Mucosa of rectum (tissue), 2 donors: ENCODE measurements at regions not wholly inside any gene's neighbourhood (a gene's known extent, or its start where the extent isn't known, plus 50 kb on each side); places are given as distances from the start of the nearest gene placed in this dataset.

Source experiments
- H3K27ac ChIP-seq, 2 donors: one replicate each; pipeline ENCODE4 v1.7.0; 2013; ENCODE audit warnings: inconsistent platforms in 2 of 2, low read depth in 2 of 2, low read length in 2 of 2
- H3K27me3 ChIP-seq, 2 donors: one replicate each; pipeline ENCODE4 v1.7.0; 2013; ENCODE audit warnings: low read length in 2 of 2; ENCODE audit not compliant: control insufficient read depth in 2 of 2, insufficient read depth in 2 of 2
- H3K36me3 ChIP-seq, 2 donors: one replicate each; pipeline ENCODE4 v1.7.0; 2013; ENCODE audit warnings: low read length in 2 of 2; ENCODE audit not compliant: control insufficient read depth in 2 of 2, insufficient read depth in 2 of 2
- H3K4me1 ChIP-seq, 2 donors: one replicate each; pipeline ENCODE4 v1.7.0; 2013; ENCODE audit warnings: low read length in 2 of 2, mild to moderate bottlenecking in 1 of 2; ENCODE audit not compliant: control insufficient read depth in 2 of 2, insufficient read depth in 2 of 2
- H3K4me3 ChIP-seq, 2 donors: one replicate each; pipeline ENCODE4 v1.7.0; 2013; ENCODE audit warnings: low read length in 2 of 2
- H3K9ac ChIP-seq, 2 donors: one replicate each; pipeline ENCODE4 v1.7.0; 2013; ENCODE audit warnings: low read length in 2 of 2, low read depth in 1 of 2, mild to moderate bottlenecking in 1 of 2
- H3K9me3 ChIP-seq, 2 donors: one replicate each; pipeline ENCODE4 v1.7.0; 2013; ENCODE audit warnings: low read length in 2 of 2; ENCODE audit not compliant: control insufficient read depth in 2 of 2
- donor health status: healthy.
- donor health status: Normal muscosa, but diverticular disease.

DNA sequence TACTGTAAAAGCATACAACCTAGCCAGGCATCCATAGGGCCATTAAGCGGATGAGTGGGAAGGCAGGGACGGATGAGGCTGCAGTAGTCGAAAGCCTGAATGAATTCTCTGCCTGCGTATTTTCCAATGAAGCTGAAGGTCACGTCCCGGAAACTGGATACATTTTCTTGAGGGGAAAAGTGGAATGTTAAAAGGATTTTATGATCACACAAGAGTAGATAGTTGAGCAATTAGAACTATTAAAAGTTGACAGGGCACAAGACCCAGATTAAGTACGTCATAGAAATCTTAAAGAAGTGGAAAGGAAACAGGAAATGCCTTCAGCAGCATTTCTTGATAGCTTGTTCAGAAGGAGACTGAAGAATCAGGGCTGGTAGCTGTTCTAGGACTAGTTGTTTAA, 98.3 kb upstream of the CXXC4 start:
- no peaks in the 10 kb centered on the region for H3K9me3 ChIP-seq
- H3K4me1 ChIP-seq, result peaks cover 0 to 2% of the 10 kb centered on the region in 2 donors
- H3K4me3 ChIP-seq, result peak overlapping the region in 1 of 2 donors; percentile 35
- no peaks in the 10 kb centered on the region for H3K36me3 ChIP-seq
- H3K9ac ChIP-seq, result no peak overlapping the region
- peak overlapping the region; percentile 40 to 66 for H3K27ac ChIP-seq
- H3K27me3 ChIP-seq, result no peaks in the 10 kb centered on the region

GRCh38 chr4:104596189-104596588, 101.5 kb upstream of the CXXC4 start:
- H3K4me3 ChIP-seq, result no peak overlapping the region
- no peaks in the 10 kb centered on the region for H3K9me3 ChIP-seq
- H3K9ac ChIP-seq, result no peak overlapping the region
- H3K27ac ChIP-seq, result no peak overlapping the region
- H3K36me3 ChIP-seq, result no peaks in the 10 kb centered on the region
- peaks cover 0 to 2% of the 10 kb centered on the region in 2 donors for H3K4me1 ChIP-seq
- no peaks in the 10 kb centered on the region for H3K27me3 ChIP-seq

DNA sequence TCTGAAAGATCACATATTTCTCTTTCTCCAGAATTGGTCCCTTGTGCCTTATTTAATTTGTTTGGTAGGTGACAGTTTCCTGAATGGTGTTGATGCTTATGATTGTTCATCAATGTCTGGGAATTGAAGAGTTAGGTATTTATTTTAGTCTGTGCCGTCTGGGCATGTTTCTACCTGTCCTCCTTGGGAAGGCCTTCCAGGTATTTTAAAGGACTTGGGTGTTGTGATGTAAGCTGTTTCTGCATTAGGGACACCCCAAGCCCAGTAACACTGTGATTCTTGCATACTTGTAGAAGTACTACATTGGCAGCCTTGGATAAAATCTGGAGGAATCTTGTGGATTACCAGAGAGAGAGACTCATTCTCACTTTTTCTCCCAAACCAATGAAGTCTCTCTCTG, 120.8 kb upstream of the CXXC4 start:
- Histone ChIP-seq H3K4me3 (no peak overlapping the region), H3K9me3 (no peaks in the 10 kb centered on the region), H3K27ac (no peak overlapping the region), H3K9ac (no peak overlapping the region), H3K27me3 (no peaks in the 10 kb centered on the region), H3K36me3 (no peaks in the 10 kb centered on the region), H3K4me1 (no peaks in the 10 kb centered on the region)

- no peak overlapping the region for H3K4me3 ChIP-seq
Observed at GRCh38 chr4:104615926-104616325, 121.2 kb upstream of the CXXC4 start.

GRCh38 chr4:104616401-104616820, 121.7 kb upstream of the CXXC4 start:
- Histone ChIP-seq H3K4me3 (no peak overlapping the region), H3K4me1 (no peaks in the 10 kb centered on the region), H3K36me3 (no peaks in the 10 kb centered on the region), H3K27ac (no peak overlapping the region), H3K27me3 (no peaks in the 10 kb centered on the region), H3K9ac (no peak overlapping the region), H3K9me3 (no peaks in the 10 kb centered on the region)

More at GRCh38 chr4:104615926-104616325, 121.2 kb upstream of the CXXC4 start:
- Histone ChIP-seq H3K4me1 (no peaks in the 10 kb centered on the region), H3K9me3 (no peaks in the 10 kb centered on the region), H3K27ac (no peak overlapping the region), H3K27me3 (no peaks in the 10 kb centered on the region), H3K9ac (no peak overlapping the region), H3K36me3 (no peaks in the 10 kb centered on the region)

GRCh38 chr4:104625706-104626105, 131.0 kb upstream of the CXXC4 start:
- H3K4me3 ChIP-seq, result no peak overlapping the region
- no peak overlapping the region for H3K27ac ChIP-seq
- no peaks in the 10 kb centered on the region for H3K27me3 ChIP-seq
- H3K9me3 ChIP-seq, result no peaks in the 10 kb centered on the region
- H3K36me3 ChIP-seq, result no peaks in the 10 kb centered on the region
- H3K4me1 ChIP-seq, result no peaks in the 10 kb centered on the region
- no peak overlapping the region for H3K9ac ChIP-seq

- Histone ChIP-seq H3K4me3 (no peak overlapping the region), H3K27ac (no peak overlapping the region)
Observed at GRCh38 chr4:104629601-104630000, 134.9 kb upstream of the CXXC4 start.

GRCh38 chr4:104630272-104630671, 135.6 kb upstream of the CXXC4 start:
- Histone ChIP-seq H3K36me3 (no peaks in the 10 kb centered on the region), H3K4me1 (no peaks in the 10 kb centered on the region), H3K9me3 (no peaks in the 10 kb centered on the region), H3K27me3 (no peaks in the 10 kb centered on the region), H3K9ac (no peak overlapping the region), H3K4me3 (no peak overlapping the region), H3K27ac (no peak overlapping the region)

More at GRCh38 chr4:104629601-104630000, 134.9 kb upstream of the CXXC4 start:
- Histone ChIP-seq H3K9me3 (no peaks in the 10 kb centered on the region), H3K9ac (no peak overlapping the region), H3K27me3 (no peaks in the 10 kb centered on the region), H3K36me3 (no peaks in the 10 kb centered on the region), H3K4me1 (no peaks in the 10 kb centered on the region)

GRCh38 chr4:104631000-104631399, 136.3 kb upstream of the CXXC4 start:
- no peaks in the 10 kb centered on the region for H3K27me3 ChIP-seq
- no peaks in the 10 kb centered on the region for H3K36me3 ChIP-seq
- H3K4me1 ChIP-seq, result no peaks in the 10 kb centered on the region
- no peak overlapping the region for H3K27ac ChIP-seq
- no peaks in the 10 kb centered on the region for H3K9me3 ChIP-seq
- H3K4me3 ChIP-seq, result no peak overlapping the region
- no peak overlapping the region for H3K9ac ChIP-seq

DNA sequence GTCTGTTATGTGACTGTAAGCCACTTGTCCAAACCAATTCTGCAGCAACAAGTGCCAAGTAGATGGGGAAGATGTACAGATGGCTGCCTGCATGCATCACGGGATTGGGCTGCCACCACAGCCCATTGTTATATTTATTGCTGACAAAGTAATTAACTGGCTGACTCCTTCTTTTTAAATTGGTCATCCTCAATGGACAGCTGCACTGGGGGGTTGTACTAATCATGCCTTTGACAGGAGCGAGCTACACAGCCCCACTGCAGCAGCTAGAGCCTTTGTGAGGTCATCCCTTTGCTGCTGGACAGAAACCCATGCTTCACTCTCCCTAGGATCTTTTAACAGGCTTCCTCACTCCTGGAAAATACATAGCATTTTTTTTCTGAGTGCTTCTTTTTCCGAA, 146.7 kb upstream of the CXXC4 start:
- H3K9ac ChIP-seq, result no peak overlapping the region
- H3K9me3 ChIP-seq, result no peaks in the 10 kb centered on the region
- H3K27ac ChIP-seq, result no peak overlapping the region
- H3K4me1 ChIP-seq, result no peaks in the 10 kb centered on the region
- H3K36me3 ChIP-seq, result no peaks in the 10 kb centered on the region
- H3K27me3 ChIP-seq, result no peaks in the 10 kb centered on the region
- H3K4me3 ChIP-seq, result no peak overlapping the region

DNA sequence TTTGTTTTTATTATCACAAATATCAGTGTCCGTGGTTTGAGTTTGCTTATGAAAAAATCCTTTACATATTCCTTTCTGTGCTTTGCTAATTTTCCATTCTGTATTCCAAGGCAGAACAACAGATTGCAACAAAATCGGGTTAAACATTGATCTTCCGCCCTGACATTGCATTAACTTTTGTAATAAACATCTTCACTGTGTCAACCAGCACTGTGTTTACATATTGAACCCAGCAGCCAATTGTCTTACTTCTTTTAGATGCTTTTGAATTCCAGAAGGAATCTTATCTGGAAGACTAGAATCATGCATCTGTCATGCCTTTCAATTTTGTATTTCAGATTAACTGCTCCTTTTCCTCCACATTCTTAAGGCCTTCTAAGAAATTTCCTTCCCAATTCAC, 147.8 kb upstream of the CXXC4 start:
- no peaks in the 10 kb centered on the region for H3K27me3 ChIP-seq
- no peak overlapping the region for H3K27ac ChIP-seq
- H3K4me1 ChIP-seq, result no peaks in the 10 kb centered on the region
- H3K4me3 ChIP-seq, result no peak overlapping the region
- H3K9me3 ChIP-seq, result no peaks in the 10 kb centered on the region
- H3K9ac ChIP-seq, result no peak overlapping the region
- H3K36me3 ChIP-seq, result no peaks in the 10 kb centered on the region
